Smooth muscle cell (in vitro differentiated cells): ENCODE measurements at regions not wholly inside any gene's neighbourhood (a gene's known extent, or its start where the extent isn't known, plus 50 kb on each side); places are given as distances from the start of the nearest gene placed in this dataset.

Experiments
- DNase-seq: peaks from one replicate; lab custom pipeline; 2025; ENCODE audit not compliant: unreplicated experiment; lab: John Stamatoyannopoulos, UW
- H2AFZ ChIP-seq: fragments of 200-600 bp; sonication (generic); 2 replicates; pipeline ENCODE4 v1.6.0; 2016; ENCODE audit warnings: antibody characterized with exemption, low read depth, mild to moderate bottlenecking
- H3F3A ChIP-seq: fragments of 200-600 bp; sonication (generic); 2 replicates; pipeline ENCODE4 v1.6.0; 2017; ENCODE audit warnings: antibody characterized with exemption, low read depth
- H3K27ac ChIP-seq: fragments of 200-600 bp; sonication (generic); 2 replicates; pipeline ENCODE4 v1.5.1; 2016; ENCODE audit warnings: low read depth, mild to moderate bottlenecking
- H3K27me3 ChIP-seq: fragments of 200-600 bp; sonication (generic); 2 replicates; pipeline ENCODE4 v1.6.1; 2016; ENCODE audit warnings: low read depth, mild to moderate bottlenecking
- H3K36me3 ChIP-seq: fragments of 200-600 bp; sonication (generic); 2 replicates; pipeline ENCODE4 v1.5.1; 2016; ENCODE audit warnings: low read depth
- H3K4me1 ChIP-seq: fragments of 200-600 bp; sonication (generic); 2 replicates; pipeline ENCODE4 v1.5.1; 2016; ENCODE audit warnings: low read depth
- H3K4me2 ChIP-seq: fragments of 200-600 bp; sonication (generic); 2 replicates; pipeline ENCODE4 v1.6.0; 2016; ENCODE audit warnings: mild to moderate bottlenecking
- H3K4me3 ChIP-seq: fragments of 200-600 bp; sonication (generic); 2 replicates; pipeline ENCODE4 v1.5.1; 2016; ENCODE audit warnings: mild to moderate bottlenecking
- H3K79me2 ChIP-seq: fragments of 200-600 bp; sonication (generic); 2 replicates; pipeline ENCODE4 v1.6.0; 2016; ENCODE audit warnings: low read depth, mild to moderate bottlenecking
- H3K9ac ChIP-seq: fragments of 200-600 bp; sonication (generic); 2 replicates; pipeline ENCODE4 v1.6.0; 2016; ENCODE audit warnings: low read depth
- H3K9me3 ChIP-seq: fragments of 200-600 bp; sonication (generic); replicated peaks from 2 replicates; pipeline ENCODE4 v1.5.1; 2016; ENCODE audit warnings: low read depth
- H4K20me1 ChIP-seq: fragments of 200-600 bp; sonication (generic); 2 replicates; pipeline ENCODE4 v1.6.0; 2016; ENCODE audit warnings: low read depth
- WGBS: methylation state at CpG from one replicate; pipeline ENCODE4 v1.1.7; 2016; ENCODE audit warnings: low lambda C conversion rate; 5-methylcytosine and 5-hydroxymethylcytosine counted together
- TF ChIP-seq, protein P1 (sequence below): fragments of 200-600 bp; sonication (generic); IDR thresholded peaks from 2 replicates; pipeline ENCODE4 v1.5.1; 2017; ENCODE audit warnings: borderline replicate concordance, mild to moderate bottlenecking, antibody characterized with exemption; ENCODE audit not compliant: insufficient read depth, poor library complexity, severe bottlenecking

DNA sequence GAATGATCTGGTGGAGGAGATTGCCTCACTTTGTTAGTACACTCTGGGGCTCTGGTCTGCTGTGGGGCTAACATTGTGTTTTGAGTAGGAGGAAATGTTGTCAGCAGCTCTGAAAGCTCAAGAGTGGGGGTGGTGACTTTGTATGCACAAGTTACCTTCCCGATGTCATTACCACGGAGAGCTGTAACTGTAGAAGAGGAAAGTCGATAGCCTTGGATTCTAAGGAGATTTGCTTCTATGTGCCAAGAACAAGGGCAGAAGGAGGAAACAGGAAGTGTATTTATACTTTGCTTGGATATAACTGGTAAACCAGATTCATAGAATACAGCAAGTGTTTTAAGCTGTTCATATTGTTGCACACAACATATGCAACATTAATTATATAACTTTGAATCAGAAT lies 196.1 kb downstream of the AMY1C start:
- H3K79me2 ChIP-seq = no peaks in the 10 kb centered on the region
- no peaks in the 10 kb centered on the region for H3F3A ChIP-seq
- no peak overlapping the region for H3K4me3 ChIP-seq
- no peak overlapping the region for H3K9ac ChIP-seq
- H3K4me1 ChIP-seq = no peaks in the 10 kb centered on the region
- no peak overlapping the region for H3K4me2 ChIP-seq
- no peaks in the 10 kb centered on the region for H3K27me3 ChIP-seq
- WGBS = 54% methylated on average over 3 of the region's 3 CpGs
- no peak for DNase-seq
- no peak overlapping the region for H2AFZ ChIP-seq
- TF ChIP-seq, protein P1, sequence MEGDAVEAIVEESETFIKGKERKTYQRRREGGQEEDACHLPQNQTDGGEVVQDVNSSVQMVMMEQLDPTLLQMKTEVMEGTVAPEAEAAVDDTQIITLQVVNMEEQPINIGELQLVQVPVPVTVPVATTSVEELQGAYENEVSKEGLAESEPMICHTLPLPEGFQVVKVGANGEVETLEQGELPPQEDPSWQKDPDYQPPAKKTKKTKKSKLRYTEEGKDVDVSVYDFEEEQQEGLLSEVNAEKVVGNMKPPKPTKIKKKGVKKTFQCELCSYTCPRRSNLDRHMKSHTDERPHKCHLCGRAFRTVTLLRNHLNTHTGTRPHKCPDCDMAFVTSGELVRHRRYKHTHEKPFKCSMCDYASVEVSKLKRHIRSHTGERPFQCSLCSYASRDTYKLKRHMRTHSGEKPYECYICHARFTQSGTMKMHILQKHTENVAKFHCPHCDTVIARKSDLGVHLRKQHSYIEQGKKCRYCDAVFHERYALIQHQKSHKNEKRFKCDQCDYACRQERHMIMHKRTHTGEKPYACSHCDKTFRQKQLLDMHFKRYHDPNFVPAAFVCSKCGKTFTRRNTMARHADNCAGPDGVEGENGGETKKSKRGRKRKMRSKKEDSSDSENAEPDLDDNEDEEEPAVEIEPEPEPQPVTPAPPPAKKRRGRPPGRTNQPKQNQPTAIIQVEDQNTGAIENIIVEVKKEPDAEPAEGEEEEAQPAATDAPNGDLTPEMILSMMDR = no peak
- H3K36me3 ChIP-seq = no peaks in the 10 kb centered on the region
- H4K20me1 ChIP-seq = no peaks in the 10 kb centered on the region
- H3K27ac ChIP-seq = no peak overlapping the region
- H3K9me3 ChIP-seq = no peaks in the 10 kb centered on the region

DNA sequence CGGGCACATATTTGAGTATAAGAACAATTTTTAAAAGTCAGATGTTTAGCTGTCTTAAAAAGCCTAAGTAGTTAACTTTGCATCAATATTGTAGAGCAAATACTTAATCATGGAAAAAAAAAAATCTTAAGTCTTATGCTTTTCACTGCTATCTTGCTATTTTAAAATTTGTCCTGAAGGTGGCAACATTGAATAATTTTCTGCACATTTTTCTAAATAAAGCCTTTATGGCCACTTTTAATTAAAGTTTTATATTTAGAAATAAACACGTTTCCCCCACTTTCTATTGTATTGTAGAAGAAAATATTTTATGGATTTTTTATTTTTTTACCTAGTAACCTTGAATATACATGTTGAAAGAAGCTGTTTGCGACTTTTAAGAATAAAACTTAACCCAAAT lies 198.8 kb downstream of the AMY1C start:
- Histone ChIP-seq H3K27ac (no peak overlapping the region), H3K4me2 (no peak overlapping the region), H3K27me3 (no peaks in the 10 kb centered on the region), H3K4me3 (no peak overlapping the region), H3K36me3 (no peaks in the 10 kb centered on the region), H3K9ac (no peak overlapping the region), H3K9me3 (no peaks in the 10 kb centered on the region), H2AFZ (no peak overlapping the region), H3K4me1 (no peaks in the 10 kb centered on the region), H3K79me2 (no peaks in the 10 kb centered on the region), H4K20me1 (no peaks in the 10 kb centered on the region), H3F3A (no peaks in the 10 kb centered on the region)
- TF ChIP-seq, protein P1 = peak; percentile 37
- no peak for DNase-seq
- WGBS = 50% methylated on average over 3 of the region's 3 CpGs

DNA sequence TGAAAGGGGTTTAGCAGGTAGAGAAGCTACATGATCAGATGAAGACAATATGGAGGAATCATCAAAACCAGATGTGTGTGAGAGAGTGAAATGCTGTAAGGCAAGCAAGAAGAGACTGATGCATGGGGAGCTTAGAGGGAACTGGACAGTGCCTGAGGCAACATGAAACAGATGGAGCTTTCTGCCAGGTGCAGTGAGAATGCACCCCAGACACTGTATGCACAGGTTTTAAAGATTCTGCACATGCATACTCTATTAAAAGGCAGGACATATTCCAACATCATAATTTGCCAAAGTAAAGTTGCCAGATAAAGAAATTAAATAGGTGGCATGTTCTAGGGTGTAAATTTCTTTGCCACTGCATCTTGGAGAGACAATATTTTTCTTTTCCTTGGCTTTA lies 200.1 kb downstream of the AMY1C start:
- no peak for DNase-seq
- H3K9ac ChIP-seq = no peak overlapping the region
- no peaks in the 10 kb centered on the region for H3K79me2 ChIP-seq
- TF ChIP-seq, protein P1 = no peak
- H3K36me3 ChIP-seq = no peaks in the 10 kb centered on the region
- no peaks in the 10 kb centered on the region for H3K27me3 ChIP-seq
- H3K4me1 ChIP-seq = no peaks in the 10 kb centered on the region
- H3K27ac ChIP-seq = no peak overlapping the region
- no peak overlapping the region for H2AFZ ChIP-seq
- no peak overlapping the region for H3K4me3 ChIP-seq
- no peaks in the 10 kb centered on the region for H4K20me1 ChIP-seq
- no peaks in the 10 kb centered on the region for H3F3A ChIP-seq
- H3K4me2 ChIP-seq = no peak overlapping the region
- H3K9me3 ChIP-seq = no peaks in the 10 kb centered on the region

DNA sequence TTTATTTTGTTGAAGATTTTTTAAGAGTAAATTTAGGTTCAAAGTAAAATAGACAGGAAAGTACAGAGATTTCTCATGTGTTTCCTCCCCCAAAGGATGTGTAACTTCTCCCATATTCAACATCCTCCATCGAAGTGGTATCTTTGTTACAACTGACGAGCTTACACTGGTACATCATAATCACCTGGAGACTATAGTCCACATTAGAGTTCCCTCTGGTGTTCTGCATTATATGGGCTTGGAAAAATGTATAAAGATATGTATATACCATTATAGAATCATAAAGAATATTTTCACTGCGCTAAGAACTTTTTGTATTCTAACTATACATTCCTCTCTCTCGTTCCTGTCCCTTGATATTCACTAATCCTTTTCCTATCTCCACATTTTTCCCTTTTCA lies 203.7 kb downstream of the AMY1C start:
- Histone ChIP-seq H3F3A (no peaks in the 10 kb centered on the region), H3K9ac (no peak overlapping the region), H3K4me1 (no peaks in the 10 kb centered on the region), H3K27me3 (no peaks in the 10 kb centered on the region), H3K4me2 (no peak overlapping the region), H4K20me1 (no peaks in the 10 kb centered on the region), H3K27ac (no peak overlapping the region), H3K36me3 (no peaks in the 10 kb centered on the region), H3K79me2 (no peaks in the 10 kb centered on the region), H3K4me3 (no peak overlapping the region), H2AFZ (no peak overlapping the region), H3K9me3 (no peaks in the 10 kb centered on the region)
- TF ChIP-seq, protein P1 = no peak
- WGBS = 80% methylated on average over 4 of the region's 4 CpGs
- DNase-seq = no peak
